Liver (tissue), 7 donors: ENCODE measurements at regions not wholly inside any gene's neighbourhood (a gene's known extent, or its start where the extent isn't known, plus 50 kb on each side); places are given as distances from the start of the nearest gene placed in this dataset.

Experiments used
- DNase-seq: peaks from one replicate; pipeline ENCODE4 v3.0.0-alpha.2; 2017; ENCODE audit warnings: low spot score
- H3K27ac ChIP-seq, 2 donors: one replicate each; pipeline ENCODE4 v1.7.0; 2013; ENCODE audit warnings: inconsistent platforms in 2 of 2, low read length in 2 of 2, control low read depth in 1 of 2, low read depth in 1 of 2, mild to moderate bottlenecking in 1 of 2
- H3K27me3 ChIP-seq, 4 donors: one replicate each; pipeline versions ENCODE4 v1.6.1 to v1.7.0; 2013; ENCODE audit warnings: low read length in 3 of 4, inconsistent platforms in 1 of 4, mild to moderate bottlenecking in 1 of 4, moderate library complexity in 1 of 4; ENCODE audit not compliant: control insufficient read depth in 4 of 4, insufficient read depth in 4 of 4
- H3K36me3 ChIP-seq, 4 donors: one replicate each; pipeline versions ENCODE4 v1.6.1 to v1.7.0; 2013; ENCODE audit warnings: low read length in 3 of 4, mild to moderate bottlenecking in 3 of 4, low read depth in 1 of 4, moderate library complexity in 1 of 4; ENCODE audit not compliant: control insufficient read depth in 4 of 4, insufficient read depth in 3 of 4
- H3K4me1 ChIP-seq, 4 donors: one replicate each; pipeline versions ENCODE4 v1.6.1 to v1.7.0; 2013; ENCODE audit warnings: low read length in 3 of 4, mild to moderate bottlenecking in 3 of 4, moderate library complexity in 1 of 4; ENCODE audit not compliant: control insufficient read depth in 4 of 4, insufficient read depth in 4 of 4
- H3K4me3 ChIP-seq, 3 donors: one replicate each; pipeline versions ENCODE4 v1.6.1 to v1.7.0; 2013; ENCODE audit warnings: low read length in 3 of 3, control low read depth in 1 of 3, low read depth in 1 of 3, mild to moderate bottlenecking in 1 of 3
- H3K9ac ChIP-seq, 2 donors: one replicate each; pipeline ENCODE4 v1.7.0; 2013; ENCODE audit warnings: low read length in 2 of 2, mild to moderate bottlenecking in 2 of 2, moderate library complexity in 2 of 2, control low read depth in 1 of 2, low read depth in 1 of 2
- H3K9me3 ChIP-seq, 4 donors: one replicate each; pipeline versions ENCODE4 v1.6.1 to v1.7.0; 2013; ENCODE audit warnings: low read length in 3 of 4; ENCODE audit not compliant: control insufficient read depth in 4 of 4
- FOXA1 ChIP-seq: IDR thresholded peaks from 2 replicates; pipeline ENCODE4 v1.6.1; 2016; ENCODE audit warnings: antibody characterized with exemption
- GABPA ChIP-seq, 2 donors: IDR thresholded peaks in 1 of 2; conservative IDR thresholded peaks in 1 of 2; 2 replicates each; pipeline ENCODE4 v1.6.1; 2016; ENCODE audit warnings: antibody characterized with exemption in 2 of 2, mild to moderate bottlenecking in 1 of 2, moderate library complexity in 1 of 2
- HNF4A ChIP-seq, 2 donors: conservative IDR thresholded peaks; 2 replicates each; pipeline ENCODE4 v1.6.1; 2016; ENCODE audit warnings: antibody characterized with exemption in 2 of 2, mild to moderate bottlenecking in 2 of 2
- HNF4G ChIP-seq: IDR thresholded peaks from 2 replicates; pipeline ENCODE4 v1.6.1; 2016; ENCODE audit warnings: antibody characterized with exemption
- JUND ChIP-seq, 2 donors: IDR thresholded peaks; 2 replicates each; pipeline ENCODE4 v1.6.1; 2016; ENCODE audit warnings: antibody characterized with exemption in 2 of 2
- MAX ChIP-seq: IDR thresholded peaks from 2 replicates; pipeline ENCODE4 v1.6.1; 2016; ENCODE audit warnings: antibody characterized with exemption
- NR2F2 ChIP-seq: IDR thresholded peaks from 2 replicates; pipeline ENCODE4 v1.6.1; 2016; ENCODE audit warnings: antibody characterized with exemption
- RAD21 ChIP-seq, 2 donors: IDR thresholded peaks; 2 replicates each; pipeline ENCODE4 v1.6.1; 2016; ENCODE audit warnings: antibody characterized with exemption in 2 of 2, mild to moderate bottlenecking in 2 of 2
- REST ChIP-seq: IDR thresholded peaks from 2 replicates; pipeline ENCODE4 v1.6.1; 2016; ENCODE audit warnings: antibody characterized with exemption, mild to moderate bottlenecking
- RXRA ChIP-seq, 2 donors: IDR thresholded peaks; 2 replicates each; pipeline ENCODE4 v1.6.1; 2017 to 2018; ENCODE audit warnings: antibody characterized with exemption in 2 of 2, mild to moderate bottlenecking in 1 of 2
- SP1 ChIP-seq: IDR thresholded peaks from 2 replicates; pipeline ENCODE4 v1.6.1; 2018; ENCODE audit warnings: antibody characterized with exemption, mild to moderate bottlenecking
- TAF1 ChIP-seq: conservative IDR thresholded peaks from 2 replicates; pipeline ENCODE4 v1.6.1; 2016; ENCODE audit warnings: antibody characterized with exemption, mild to moderate bottlenecking
- YY1 ChIP-seq: IDR thresholded peaks from 2 replicates; pipeline ENCODE4 v1.6.1; 2016; ENCODE audit warnings: antibody characterized with exemption, mild to moderate bottlenecking
- ZBTB33 ChIP-seq: IDR thresholded peaks from 2 replicates; pipeline ENCODE4 v1.6.1; 2016; ENCODE audit warnings: antibody characterized with exemption
- WGBS: extraction: QIAGEN DNeasy Blood & Tissue Kit; methylation state at CpG from one replicate; pipeline ENCODE4 v1.1.7; 2013; 5-methylcytosine and 5-hydroxymethylcytosine counted together
- donor health status: healthy.
- donor health status: healthy.
- donor health status: healthy.
- donor health status: healthy.

- 63% methylated on average over 3 of the region's 3 CpGs for WGBS
- H3K36me3 ChIP-seq: no peaks in the 10 kb centered on the region
- no peak overlapping the region for H3K9ac ChIP-seq
- no peak overlapping the region for H3K4me3 ChIP-seq
- H3K9me3 ChIP-seq: no peaks in the 10 kb centered on the region
- H3K27me3 ChIP-seq: no peaks in the 10 kb centered on the region
- TF ChIP-seq RXRA (IDR thresholded peaks at IDR 0.05) (no peak), YY1 (no peak), NR2F2 (no peak), HNF4A (conservative IDR thresholded peaks at IDR 0.05) (no peak), FOXA1 (no peak), REST (no peak), ZBTB33 (no peak), RAD21 (IDR thresholded peaks at IDR 0.05) (no peak), SP1 (no peak)
- DNase-seq: no peak
- no peak overlapping the region for H3K27ac ChIP-seq
- no peaks in the 10 kb centered on the region for H3K4me1 ChIP-seq
Measured at GRCh38 chr2:56615760-56616159, 432.0 kb downstream of the CCDC85A start.

- H3K4me3 ChIP-seq: no peak overlapping the region
- no peak for TF ChIP-seq HNF4G
- no peak for TF ChIP-seq ZBTB33
- TF ChIP-seq NR2F2: no peak
- TF ChIP-seq TAF1: no peak
- no peak for TF ChIP-seq RAD21 (IDR thresholded peaks at IDR 0.05)
- no peak for TF ChIP-seq JUND (IDR thresholded peaks at IDR 0.05)
- TF ChIP-seq GABPA (IDR thresholded peaks at IDR 0.05 in 1 of 2, conservative IDR thresholded peaks at IDR 0.05 in 1 of 2): no peak
- no peak for TF ChIP-seq SP1
- no peak for TF ChIP-seq MAX
- no peak overlapping the region for H3K27ac ChIP-seq
- H3K4me1 ChIP-seq: no peaks in the 10 kb centered on the region
- H3K36me3 ChIP-seq: no peaks in the 10 kb centered on the region
- DNase-seq: no peak
- 82% methylated on average over 1 of the region's 1 CpG for WGBS
- no peaks in the 10 kb centered on the region for H3K9me3 ChIP-seq
- no peak overlapping the region for H3K9ac ChIP-seq
- H3K27me3 ChIP-seq: no peaks in the 10 kb centered on the region
Measured at GRCh38 chr2:56624181-56624580, 440.4 kb downstream of the CCDC85A start.
